GM19468 (cell line): ENCODE measurements at regions not wholly inside any gene's neighbourhood (a gene's known extent, or its start where the extent isn't known, plus 50 kb on each side); places are given as distances from the start of the nearest gene placed in this dataset.
"Not testable (repeated sequence)": the region's sequence is repeated elsewhere in the genome, so short reads cannot be mapped to it uniquely, and the experiment has no call there.

Experiments
- ATAC-seq: cut with Tn5 transposase; IDR thresholded peaks from one replicate; pipeline ENCODE4 v1.9.1; 2021; ENCODE audit warnings: mild to moderate bottlenecking, moderate library complexity, moderate number of reproducible peaks; ENCODE audit not compliant: unreplicated experiment; ENCODE audit errors: extremely low read depth

- ATAC-seq, result no peak
These were observed 84.2 kb upstream of the GOLGA6L4 start for GRCh38 chr15:84151205-84151931.

DNA sequence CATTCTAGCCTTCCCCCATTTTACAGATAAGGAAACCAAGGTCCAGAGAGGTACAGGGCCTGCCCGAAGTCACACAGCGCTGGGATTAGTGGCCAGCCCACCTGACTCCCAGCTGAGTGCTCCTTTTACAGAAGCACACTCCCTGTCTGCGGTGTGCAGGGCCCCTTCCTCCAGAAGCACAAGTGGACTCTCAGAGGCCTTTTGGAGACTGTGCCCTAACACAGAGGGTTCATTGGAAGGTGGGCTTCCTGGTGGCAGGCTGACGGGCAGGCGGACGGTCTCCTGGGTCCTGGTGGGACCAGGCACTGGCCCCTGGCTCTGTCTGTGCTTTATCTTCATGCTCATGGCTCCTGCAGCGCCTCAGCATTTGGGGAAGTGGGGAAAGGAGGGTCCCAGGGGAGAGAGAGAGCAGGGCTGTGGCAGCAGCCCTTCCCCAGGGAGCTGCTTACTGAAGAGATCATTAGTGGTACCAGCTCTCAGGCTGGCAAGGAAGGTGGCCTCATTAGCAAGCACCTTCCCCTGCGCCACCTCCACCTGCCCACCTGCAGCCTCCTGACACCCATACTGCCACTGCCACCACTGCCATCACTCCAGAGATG, 83.1 kb upstream of the GOLGA6L4 start:
- not testable (repeated sequence) for ATAC-seq

DNA sequence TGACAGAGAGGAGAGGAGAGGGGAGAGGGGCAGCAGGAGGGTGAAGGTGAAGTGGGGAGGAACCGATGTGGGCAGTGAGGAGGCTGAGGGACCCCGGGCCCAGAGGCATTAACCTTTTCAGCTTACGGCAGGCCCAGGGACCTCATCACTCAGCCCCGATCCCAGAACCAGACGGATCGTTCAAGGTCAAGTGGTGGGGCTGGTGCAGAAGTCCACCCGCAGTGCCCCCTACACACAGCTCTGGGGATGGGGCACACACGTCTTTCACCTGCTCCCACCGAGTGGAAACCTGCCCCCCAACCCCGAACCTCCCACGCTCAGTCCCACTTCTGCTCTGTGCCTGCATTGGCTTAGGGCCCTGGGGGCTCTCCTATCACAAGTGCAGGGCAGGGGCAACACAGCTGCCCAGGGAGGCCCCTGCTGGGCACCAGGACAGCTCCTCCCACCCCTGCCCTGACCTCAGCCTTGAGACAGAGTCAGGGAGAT, 81.9 kb upstream of the GOLGA6L4 start:
- ATAC-seq, result not testable (repeated sequence)

GRCh38 chr15:84154314-84154713, 81.3 kb upstream of the GOLGA6L4 start:
- not testable (repeated sequence) for ATAC-seq

GRCh38 chr15:84154787-84155186, 80.8 kb upstream of the GOLGA6L4 start:
- ATAC-seq, result not testable (repeated sequence)

- not testable (repeated sequence) for ATAC-seq
These were observed 79.6 kb upstream of the GOLGA6L4 start for GRCh38 chr15:84155792-84156587.

DNA sequence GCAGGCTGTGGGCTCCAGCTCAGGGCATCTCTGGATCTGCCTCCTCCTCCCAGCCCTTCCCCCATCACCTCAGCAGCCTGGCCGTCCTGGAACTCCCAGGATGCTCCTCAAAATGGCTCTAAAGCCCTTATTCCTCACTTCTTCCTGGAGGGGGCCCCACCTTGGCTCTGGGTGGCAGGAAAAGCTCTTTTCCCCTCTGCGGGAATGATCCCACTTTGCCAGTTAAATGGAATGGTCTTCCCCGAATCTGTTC, 79.1 kb upstream of the GOLGA6L4 start:
- ATAC-seq, result not testable (repeated sequence)

DNA sequence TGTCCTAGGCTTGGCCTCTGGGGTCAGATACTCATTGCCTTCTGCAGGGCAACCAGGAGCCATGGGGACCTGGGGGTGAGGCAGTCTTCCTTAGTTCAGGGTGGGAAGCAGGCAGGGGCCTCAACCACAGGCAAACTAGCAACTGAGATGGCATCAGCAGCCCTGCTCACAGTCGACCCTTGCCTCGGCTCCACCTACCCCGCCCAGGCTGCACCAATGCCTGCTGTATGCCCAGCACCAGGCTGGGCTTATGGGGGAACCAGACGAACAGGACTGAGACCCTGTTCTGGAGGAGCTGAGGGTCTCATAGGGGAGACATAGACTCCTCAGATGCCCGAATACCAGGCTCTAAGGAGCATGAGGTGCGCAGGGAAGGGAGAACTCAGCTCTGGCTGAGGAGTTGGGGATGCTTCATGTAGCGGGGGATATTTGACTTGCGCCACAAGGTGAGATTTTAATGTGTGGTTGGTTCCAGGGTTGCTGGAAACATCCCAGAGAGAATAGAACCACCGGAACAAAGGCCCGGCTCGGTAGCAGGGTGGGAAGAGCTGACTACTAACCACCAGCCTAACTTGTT, 78.4 kb upstream of the GOLGA6L4 start:
- not testable (repeated sequence) for ATAC-seq

- not testable (repeated sequence) for ATAC-seq
These were observed 77.7 kb upstream of the GOLGA6L4 start for GRCh38 chr15:84157857-84158256.

DNA sequence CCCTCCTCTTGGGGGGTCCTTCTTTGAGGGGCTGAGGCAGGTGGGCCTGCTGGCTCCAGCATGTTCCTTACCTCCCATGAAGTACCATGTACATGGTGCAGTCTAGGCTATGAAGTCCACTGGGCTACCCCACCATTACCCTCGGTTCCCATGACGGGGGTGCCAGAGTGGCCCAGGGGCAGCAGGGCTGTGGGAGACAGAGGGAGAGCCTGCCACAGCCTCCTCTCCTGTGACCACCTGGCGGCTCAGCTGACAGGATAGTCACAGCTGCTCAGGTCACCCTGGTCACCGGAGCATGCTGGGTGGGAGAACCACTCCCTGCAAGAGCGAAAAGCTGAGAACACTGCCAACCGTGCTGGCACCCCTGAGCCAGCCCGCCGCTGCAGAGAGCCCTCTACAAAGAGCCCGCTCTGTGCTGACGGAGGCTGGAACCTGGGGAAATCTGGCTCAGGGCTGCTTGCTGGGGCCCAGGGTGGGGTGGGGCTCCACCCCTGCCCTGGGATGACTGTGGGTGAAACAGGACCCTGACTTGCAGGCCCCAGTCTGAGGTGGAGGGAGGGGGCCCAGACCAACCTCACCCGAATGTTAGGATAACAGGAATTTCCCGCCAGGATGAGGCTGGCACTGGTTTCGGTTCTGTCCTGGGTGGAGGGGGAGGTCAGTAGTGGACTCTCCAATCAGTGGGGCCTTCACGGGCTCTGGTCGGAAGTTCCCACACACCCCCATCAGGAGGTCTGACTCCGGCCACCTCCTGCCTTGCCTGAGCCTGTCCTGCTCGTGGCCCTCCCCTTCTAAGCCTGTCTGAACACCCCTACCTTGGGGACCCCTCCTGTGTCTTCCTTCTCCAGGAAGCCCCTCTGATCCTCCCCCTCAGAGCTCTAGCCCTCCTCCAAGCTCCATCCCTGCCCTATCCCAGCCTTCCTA, 76.0 kb upstream of the GOLGA6L4 start:
- ATAC-seq, result not testable (repeated sequence)

DNA sequence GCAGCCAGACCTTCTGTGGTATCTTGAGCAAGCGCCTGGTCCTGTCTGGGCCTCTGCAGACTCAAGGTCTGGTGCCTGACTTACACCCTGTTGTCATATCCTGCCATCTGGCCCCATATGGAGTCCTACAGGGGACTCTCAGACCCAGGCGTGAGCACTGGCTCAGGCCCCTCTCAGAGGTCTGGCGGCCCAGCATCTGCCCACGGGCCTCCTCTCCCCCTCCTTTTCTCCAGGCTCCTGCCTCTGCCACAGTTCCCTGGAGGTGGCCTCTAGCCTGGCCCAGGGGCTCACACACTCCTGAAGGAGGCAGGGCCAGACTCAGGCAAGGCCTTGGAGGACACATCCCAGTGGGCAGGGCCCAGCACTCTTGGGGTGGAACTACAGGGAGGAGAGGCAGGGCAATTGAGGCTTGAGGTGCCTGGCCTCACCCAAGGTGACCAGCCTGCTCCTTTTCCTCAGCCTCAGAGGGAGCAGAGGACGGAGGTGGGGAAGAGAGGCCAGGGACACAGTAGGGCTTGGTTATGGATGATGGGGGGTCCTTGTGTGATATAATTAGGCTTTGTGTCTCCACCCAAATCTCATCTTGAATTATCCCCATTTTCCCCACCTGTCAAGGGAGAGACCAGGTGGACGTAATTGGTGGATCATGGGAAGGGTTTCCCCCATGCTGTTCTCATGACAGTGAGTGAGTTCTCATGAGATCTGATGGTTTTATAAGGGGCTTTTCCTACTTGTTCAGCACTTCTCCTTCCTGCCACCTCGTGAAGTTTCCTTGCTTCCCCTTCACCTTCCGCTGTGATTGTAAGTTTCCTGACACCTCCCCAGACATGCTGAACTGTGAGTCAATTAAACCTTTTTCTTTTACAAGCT, 70.9 kb upstream of the GOLGA6L4 start:
- ATAC-seq, result not testable (repeated sequence)

GRCh38 chr15:84170029-84170428, 65.5 kb upstream of the GOLGA6L4 start:
- ATAC-seq, result not testable (repeated sequence)

DNA sequence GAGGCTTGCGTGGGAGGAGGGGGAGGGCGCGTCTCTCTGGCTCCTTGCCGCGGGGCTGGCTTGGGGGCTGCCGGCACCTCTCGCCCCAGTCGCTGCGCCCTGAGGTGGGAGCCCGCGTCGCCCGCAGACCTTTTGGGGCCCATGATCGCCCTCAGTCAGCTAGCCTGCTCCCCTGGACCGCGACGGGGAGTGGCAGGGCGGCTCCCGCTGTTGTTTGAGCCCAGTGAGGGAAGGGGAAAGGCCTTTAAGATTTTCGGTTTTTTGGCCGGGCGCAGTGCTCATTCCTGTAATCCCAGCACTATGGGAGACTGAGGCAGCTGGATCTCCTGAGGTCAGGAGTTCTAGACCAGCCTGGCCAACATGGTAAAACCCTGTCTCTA, 62.4 kb upstream of the GOLGA6L4 start:
- ATAC-seq, result not testable (repeated sequence)
